Fibroblast of mammary gland (primary cell): ENCODE measurements at regions not wholly inside any gene's neighbourhood (a gene's known extent, or its start where the extent isn't known, plus 50 kb on each side); places are given as distances from the start of the nearest gene placed in this dataset.

Experiments used
- DNase-seq: peaks from one replicate; pipeline ENCODE4 v3.0.0-alpha.2; 2010; ENCODE audit warnings: low read depth
- H3K4me3 ChIP-seq: 2 replicates; pipeline ENCODE4 v1.5.1; 2011; ENCODE audit warnings: low read depth, mild to moderate bottlenecking, low read length, moderate library complexity; ENCODE audit not compliant: control insufficient read depth
- CTCF ChIP-seq: conservative IDR thresholded peaks from 2 replicates; pipeline ENCODE4 v1.5.1; 2011; ENCODE audit warnings: low read depth, low read length, inconsistent platforms; ENCODE audit not compliant: control insufficient read depth, insufficient read depth

GRCh38 chr6:148263010-148263409 lies 79.6 kb upstream of the SASH1 start:
- no peak for DNase-seq
- TF ChIP-seq CTCF: no peak
- no peak overlapping the region for H3K4me3 ChIP-seq

- no peak for DNase-seq
- no peak for TF ChIP-seq CTCF
- no peak overlapping the region for H3K4me3 ChIP-seq
Measured at GRCh38 chr6:148263961-148264360, 78.7 kb upstream of the SASH1 start.

- H3K4me3 ChIP-seq: no peak overlapping the region
- TF ChIP-seq CTCF: no peak
- no peak for DNase-seq
Measured at GRCh38 chr6:148265054-148265453, 77.6 kb upstream of the SASH1 start.

GRCh38 chr6:148269386-148269785 lies 73.3 kb upstream of the SASH1 start:
- no peak for TF ChIP-seq CTCF
- DNase-seq: no peak
- H3K4me3 ChIP-seq: no peak overlapping the region

- DNase-seq: peak; percentile 98
- H3K4me3 ChIP-seq: peak overlapping the region; percentile 75
- TF ChIP-seq CTCF: no peak
Measured at GRCh38 chr6:148271711-148272439, 70.8 kb upstream of the SASH1 start.

- peak overlapping the region; percentile 75 for H3K4me3 ChIP-seq
- peak; percentile 34 for DNase-seq
- TF ChIP-seq CTCF: no peak
Measured at GRCh38 chr6:148272597-148272996, 70.0 kb upstream of the SASH1 start.

GRCh38 chr6:148273962-148274752 lies 68.5 kb upstream of the SASH1 start:
- peak overlapping the region; percentile 75 for H3K4me3 ChIP-seq
- peak; percentile 29 for TF ChIP-seq CTCF
- DNase-seq: peak; percentile 41
